ENCODE measurements at regions not wholly inside any gene's neighbourhood (a gene's known extent, or its start where the extent isn't known, plus 50 kb on each side); places are given as distances from the start of the nearest gene placed in this dataset.

- no peak for DNase-seq (ENCODE audit: low spot score)
- no peak for FAIRE-seq
Measured at GRCh38 chr9:17018540-17019196, 116.2 kb upstream of the CNTLN start.

GRCh38 chr9:17017931-17018491, 116.8 kb upstream of the CNTLN start:
- FAIRE-seq (no peak), DNase-seq (ENCODE audit: low spot score) (no peak)

- FAIRE-seq (no peak), DNase-seq (ENCODE audit: low spot score) (no peak)
Measured at GRCh38 chr9:17013891-17014290, 120.9 kb upstream of the CNTLN start.

- FAIRE-seq (no peak), DNase-seq (ENCODE audit: low spot score) (peak; percentile 6)
Measured at GRCh38 chr9:17013010-17013409, 121.8 kb upstream of the CNTLN start.

GRCh38 chr9:17011880-17012279, 123.0 kb upstream of the CNTLN start:
- FAIRE-seq, result no peak
- DNase-seq (ENCODE audit: low spot score), result no peak

GRCh38 chr9:17009071-17009470, 125.8 kb upstream of the CNTLN start:
- no peak for FAIRE-seq
- no peak for DNase-seq (ENCODE audit: low spot score)

GRCh38 chr9:17005056-17005823, 129.6 kb upstream of the CNTLN start:
- FAIRE-seq, result no peak
- no peak for DNase-seq (ENCODE audit: low spot score)

GRCh38 chr9:17004500-17004899, 130.3 kb upstream of the CNTLN start:
- FAIRE-seq (no peak), DNase-seq (ENCODE audit: low spot score) (no peak)

GRCh38 chr9:17003576-17004240, 131.1 kb upstream of the CNTLN start:
- FAIRE-seq, result no peak
- DNase-seq (ENCODE audit: low spot score), result no peak

- DNase-seq (ENCODE audit: low spot score), result no peak
- FAIRE-seq, result no peak
Measured at GRCh38 chr9:16996901-16997491, 126.5 kb upstream of the BNC2 start.

GRCh38 chr9:16992138-16992537, 121.7 kb upstream of the BNC2 start:
- FAIRE-seq (no peak), DNase-seq (ENCODE audit: low spot score) (no peak)

- FAIRE-seq (no peak), DNase-seq (ENCODE audit: low spot score) (peak; percentile 16)
Measured at GRCh38 chr9:16987026-16987425, 116.6 kb upstream of the BNC2 start.

GRCh38 chr9:16986556-16986955, 116.1 kb upstream of the BNC2 start:
- DNase-seq (ENCODE audit: low spot score) (no peak), FAIRE-seq (no peak)

GRCh38 chr9:16985559-16986348, 115.3 kb upstream of the BNC2 start:
- no peak for DNase-seq (ENCODE audit: low spot score)
- no peak for FAIRE-seq

GRCh38 chr9:16982780-16983310, 112.4 kb upstream of the BNC2 start:
- DNase-seq (ENCODE audit: low spot score) (no peak), FAIRE-seq (no peak)

GRCh38 chr9:16976427-16976826, 106.0 kb upstream of the BNC2 start:
- DNase-seq (ENCODE audit: low spot score) (no peak), FAIRE-seq (no peak)

GRCh38 chr9:16974436-16974835, 104.0 kb upstream of the BNC2 start:
- FAIRE-seq (no peak), DNase-seq (ENCODE audit: low spot score) (no peak)

- DNase-seq (ENCODE audit: low spot score) (no peak), FAIRE-seq (no peak)
Measured at GRCh38 chr9:16970321-16970720, 99.9 kb upstream of the BNC2 start.

- DNase-seq (ENCODE audit: low spot score) (peak; percentile 66), FAIRE-seq (peak; percentile 87)
Measured at GRCh38 chr9:16964228-16964627, 93.8 kb upstream of the BNC2 start.

GRCh38 chr9:16960084-16960483, 89.6 kb upstream of the BNC2 start:
- FAIRE-seq, result no peak
- DNase-seq (ENCODE audit: low spot score), result no peak

- DNase-seq (ENCODE audit: low spot score), result no peak
- no peak for FAIRE-seq
Measured at GRCh38 chr9:16959391-16959790, 88.9 kb upstream of the BNC2 start.

Data from urothelium cell line (cell line).